ENCODE measurements at regions not wholly inside any gene's neighbourhood (a gene's known extent, or its start where the extent isn't known, plus 50 kb on each side); places are given as distances from the start of the nearest gene placed in this dataset.

DNA sequence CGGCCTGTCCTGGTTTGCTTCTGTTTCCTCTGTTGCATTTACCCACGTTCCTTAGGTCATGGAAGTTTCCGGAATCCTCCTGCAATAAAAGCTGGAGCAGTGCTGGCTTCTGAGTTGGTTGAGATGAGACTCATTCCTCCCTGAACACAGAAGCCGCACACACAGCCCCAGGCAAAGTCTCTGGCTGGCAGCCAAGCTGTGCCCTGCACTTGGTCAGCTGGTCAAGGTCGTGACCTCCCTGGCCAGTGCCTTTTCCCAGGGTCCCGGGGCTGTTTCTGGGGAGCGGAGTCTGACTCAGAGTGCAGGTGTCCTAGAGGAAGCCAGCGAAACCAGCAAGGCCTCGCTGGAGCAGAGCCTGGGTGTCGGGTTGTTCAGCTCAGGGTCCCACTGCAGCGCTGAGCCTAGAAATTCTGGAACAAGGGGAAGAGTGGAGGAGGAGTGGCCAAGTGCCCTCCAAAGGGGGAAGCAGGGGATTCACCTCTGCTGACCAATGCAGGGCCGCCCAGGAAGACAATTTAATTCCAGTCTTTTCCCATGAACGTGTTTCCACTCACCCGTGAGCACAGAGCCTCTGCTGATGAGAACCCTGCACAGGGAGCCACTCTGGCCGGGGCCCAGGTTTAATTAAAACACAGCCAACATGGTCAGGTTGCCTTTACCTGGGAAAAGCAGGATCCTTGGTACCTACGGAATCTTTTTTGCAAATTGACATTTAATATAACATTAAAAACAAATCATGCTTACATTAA, 245.5 kb upstream of the PPP2R2D start (continued):
- peak; percentile 46 for TF ChIP-seq RARA (CRISPR knock-in tag; IDR thresholded peaks at IDR 0.05)
- TF ChIP-seq NR2F6 (IDR thresholded peaks at IDR 0.05): peak; percentile 77
- TF ChIP-seq NR2F6 (CRISPR knock-in tag; IDR thresholded peaks at IDR 0.05): peak; percentile 69
- peak; percentile 39; the same call in 1 of the 2 replicates for TF ChIP-seq NR2C2 (CRISPR knock-in tag; IDR thresholded peaks at IDR 0.05; ENCODE audit: borderline replicate concordance)
- TF ChIP-seq NR2F2 (IDR thresholded peaks at IDR 0.05; ENCODE audit: borderline replicate concordance, low read depth): 0 out of 2 replicates have a peak, but pooled peaks have one; percentile 29
- TF ChIP-seq, protein P1, sequence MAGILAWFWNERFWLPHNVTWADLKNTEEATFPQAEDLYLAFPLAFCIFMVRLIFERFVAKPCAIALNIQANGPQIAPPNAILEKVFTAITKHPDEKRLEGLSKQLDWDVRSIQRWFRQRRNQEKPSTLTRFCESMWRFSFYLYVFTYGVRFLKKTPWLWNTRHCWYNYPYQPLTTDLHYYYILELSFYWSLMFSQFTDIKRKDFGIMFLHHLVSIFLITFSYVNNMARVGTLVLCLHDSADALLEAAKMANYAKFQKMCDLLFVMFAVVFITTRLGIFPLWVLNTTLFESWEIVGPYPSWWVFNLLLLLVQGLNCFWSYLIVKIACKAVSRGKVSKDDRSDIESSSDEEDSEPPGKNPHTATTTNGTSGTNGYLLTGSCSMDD (CRISPR knock-in tag; IDR thresholded peaks at IDR 0.05): no peak
- no peak for TF ChIP-seq ADNP (CRISPR knock-in tag; IDR thresholded peaks at IDR 0.05)
- no peak for TF ChIP-seq ZNF432 (CRISPR knock-in tag; IDR thresholded peaks at IDR 0.05; ENCODE audit: borderline replicate concordance)
- TF ChIP-seq, protein P2, sequence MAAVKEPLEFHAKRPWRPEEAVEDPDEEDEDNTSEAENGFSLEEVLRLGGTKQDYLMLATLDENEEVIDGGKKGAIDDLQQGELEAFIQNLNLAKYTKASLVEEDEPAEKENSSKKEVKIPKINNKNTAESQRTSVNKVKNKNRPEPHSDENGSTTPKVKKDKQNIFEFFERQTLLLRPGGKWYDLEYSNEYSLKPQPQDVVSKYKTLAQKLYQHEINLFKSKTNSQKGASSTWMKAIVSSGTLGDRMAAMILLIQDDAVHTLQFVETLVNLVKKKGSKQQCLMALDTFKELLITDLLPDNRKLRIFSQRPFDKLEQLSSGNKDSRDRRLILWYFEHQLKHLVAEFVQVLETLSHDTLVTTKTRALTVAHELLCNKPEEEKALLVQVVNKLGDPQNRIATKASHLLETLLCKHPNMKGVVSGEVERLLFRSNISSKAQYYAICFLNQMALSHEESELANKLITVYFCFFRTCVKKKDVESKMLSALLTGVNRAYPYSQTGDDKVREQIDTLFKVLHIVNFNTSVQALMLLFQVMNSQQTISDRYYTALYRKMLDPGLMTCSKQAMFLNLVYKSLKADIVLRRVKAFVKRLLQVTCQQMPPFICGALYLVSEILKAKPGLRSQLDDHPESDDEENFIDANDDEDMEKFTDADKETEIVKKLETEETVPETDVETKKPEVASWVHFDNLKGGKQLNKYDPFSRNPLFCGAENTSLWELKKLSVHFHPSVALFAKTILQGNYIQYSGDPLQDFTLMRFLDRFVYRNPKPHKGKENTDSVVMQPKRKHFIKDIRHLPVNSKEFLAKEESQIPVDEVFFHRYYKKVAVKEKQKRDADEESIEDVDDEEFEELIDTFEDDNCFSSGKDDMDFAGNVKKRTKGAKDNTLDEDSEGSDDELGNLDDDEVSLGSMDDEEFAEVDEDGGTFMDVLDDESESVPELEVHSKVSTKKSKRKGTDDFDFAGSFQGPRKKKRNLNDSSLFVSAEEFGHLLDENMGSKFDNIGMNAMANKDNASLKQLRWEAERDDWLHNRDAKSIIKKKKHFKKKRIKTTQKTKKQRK (IDR thresholded peaks at IDR 0.05; ENCODE audit: low read length): no peak
- TF ChIP-seq ZNF34 (CRISPR knock-in tag; IDR thresholded peaks at IDR 0.05; ENCODE audit: borderline replicate concordance): no peak
- TF ChIP-seq NFYC (CRISPR knock-in tag; IDR thresholded peaks at IDR 0.05): no peak
- no peak for TF ChIP-seq CAMTA2 (CRISPR knock-in tag; IDR thresholded peaks at IDR 0.05; ENCODE audit: borderline replicate concordance)
- no peak for TF ChIP-seq NFIB (CRISPR knock-in tag; IDR thresholded peaks at IDR 0.05; ENCODE audit: borderline replicate concordance)
